Natural killer cell (primary cell): ENCODE measurements at regions not wholly inside any gene's neighbourhood (a gene's known extent, or its start where the extent isn't known, plus 50 kb on each side); places are given as distances from the start of the nearest gene placed in this dataset.

Experiments
- ATAC-seq, 3 donors: fragments of 150-1000 bp in 2 of 3; fragments of 200-7000 bp in 1 of 3; cut with Tn5 transposase; 1 replicate in 1 of 3; 2 replicates in 2 of 3; pipeline ENCODE4 v1.10.0; 2021; ENCODE audit warnings: mild to moderate bottlenecking in 2 of 3, moderate library complexity in 2 of 3
- DNase-seq, 2 donors: peaks; one replicate each; pipeline versions ENCODE4 v3.0.0 to v3.0.0-alpha.2; 2013 to 2021; ENCODE audit warnings: mixed read lengths in 1 of 2
- H3K27ac ChIP-seq: one replicate; pipeline ENCODE4 v1.5.1; 2013; ENCODE audit warnings: mild to moderate bottlenecking, low read length
- H3K27me3 ChIP-seq: one replicate; pipeline ENCODE4 v1.6.1; 2013; ENCODE audit warnings: low read length; ENCODE audit not compliant: control insufficient read depth, insufficient read depth
- H3K36me3 ChIP-seq: one replicate; pipeline ENCODE4 v1.6.1; 2013; ENCODE audit warnings: low read length; ENCODE audit not compliant: control insufficient read depth, insufficient read depth
- H3K4me1 ChIP-seq: one replicate; pipeline ENCODE4 v1.6.1; 2013; ENCODE audit warnings: low read length; ENCODE audit not compliant: control insufficient read depth, insufficient read depth
- H3K4me3 ChIP-seq: one replicate; pipeline ENCODE4 v1.5.1; 2013; ENCODE audit warnings: low read length
- H3K9me3 ChIP-seq: one replicate; pipeline ENCODE4 v1.6.1; 2013; ENCODE audit warnings: low read length; ENCODE audit not compliant: control insufficient read depth, insufficient read depth
- H3K27ac Mint-ChIP-seq, 2 donors: one replicate each; pipeline ENCODE4 v1.8.0; 2022; ENCODE audit warnings: mild to moderate bottlenecking in 2 of 2, mixed read lengths in 2 of 2, moderate library complexity in 1 of 2
- H3K27me3 Mint-ChIP-seq, 2 donors: one replicate each; pipeline ENCODE4 v1.8.0; 2022; ENCODE audit warnings: low read depth in 2 of 2, mixed read lengths in 2 of 2
- H3K36me3 Mint-ChIP-seq: one replicate; pipeline ENCODE4 v1.8.0; 2022; ENCODE audit warnings: mixed read lengths
- H3K4me1 Mint-ChIP-seq, 2 donors: one replicate each; pipeline ENCODE4 v1.8.0; 2022; ENCODE audit warnings: mixed read lengths in 2 of 2
- H3K4me3 Mint-ChIP-seq: one replicate; pipeline ENCODE4 v1.8.0; 2022; ENCODE audit warnings: mild to moderate bottlenecking, moderate library complexity, mixed read lengths
- H3K9me3 Mint-ChIP-seq, 2 donors: one replicate each; pipeline ENCODE4 v1.8.0; 2022; ENCODE audit warnings: mixed read lengths in 2 of 2
- CTCF ChIP-seq: fragments of 200-600 bp; IDR thresholded peaks from one replicate; pipeline ENCODE4 v1.8.0; 2022; ENCODE audit warnings: antibody characterized with exemption
- WGBS: methylation state at CpG from one replicate; pipeline ENCODE4 v1.1.7; 2013; ENCODE audit warnings: missing lambda C conversion rate; ENCODE audit not compliant: insufficient coverage; 5-methylcytosine and 5-hydroxymethylcytosine counted together
- intact Hi-C: fragments of 100-400 bp; cut with micrococcal nuclease; formaldehyde crosslinking; loops from one replicate; pipeline ENCODE4 v1.14.2; 2022

DNA sequence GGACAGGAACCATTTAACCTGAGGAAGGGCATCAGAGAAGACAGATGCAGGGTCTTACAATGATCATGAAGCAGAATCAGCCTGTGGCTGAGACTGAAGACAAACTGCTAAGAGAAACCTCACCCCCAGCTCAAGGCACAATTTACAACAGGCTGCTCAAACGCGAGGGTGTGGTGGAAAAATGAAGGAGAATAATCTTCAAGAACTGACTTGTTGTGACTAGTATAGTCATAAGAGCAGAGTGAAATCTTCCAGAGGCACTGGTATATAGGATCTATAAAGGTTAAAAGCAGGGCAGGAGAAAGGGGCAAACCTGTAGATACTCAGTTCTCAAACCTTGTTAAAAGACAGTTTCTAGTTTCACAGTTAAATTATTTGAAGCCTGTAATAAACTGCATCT lies 1155.8 kb upstream of the TMEFF2 start:
- ATAC-seq = no peak
- WGBS = 81% methylated on average over 2 of the region's 2 CpGs
- Histone ChIP-seq H3K9me3 (no peaks in the 10 kb centered on the region), H3K27me3 (no peaks in the 10 kb centered on the region), H3K4me3 (no peak overlapping the region), H3K36me3 (no peaks in the 10 kb centered on the region), H3K27ac (no peak overlapping the region), H3K4me1 (peaks cover 4% of the 10 kb centered on the region)
- DNase-seq = no peak
- H3K36me3 Mint-ChIP-seq = no peaks in the 10 kb centered on the region
- H3K9me3 Mint-ChIP-seq = peaks cover 0 to 3% of the 10 kb centered on the region in 2 donors
- peaks cover 0 to 5% of the 10 kb centered on the region in 2 donors for H3K4me1 Mint-ChIP-seq
- H3K27me3 Mint-ChIP-seq = no peaks in the 10 kb centered on the region
- intact Hi-C loops = no loop called here
- TF ChIP-seq CTCF = no peak
- no peak overlapping the region for H3K4me3 Mint-ChIP-seq
- H3K27ac Mint-ChIP-seq = no peak overlapping the region

DNA sequence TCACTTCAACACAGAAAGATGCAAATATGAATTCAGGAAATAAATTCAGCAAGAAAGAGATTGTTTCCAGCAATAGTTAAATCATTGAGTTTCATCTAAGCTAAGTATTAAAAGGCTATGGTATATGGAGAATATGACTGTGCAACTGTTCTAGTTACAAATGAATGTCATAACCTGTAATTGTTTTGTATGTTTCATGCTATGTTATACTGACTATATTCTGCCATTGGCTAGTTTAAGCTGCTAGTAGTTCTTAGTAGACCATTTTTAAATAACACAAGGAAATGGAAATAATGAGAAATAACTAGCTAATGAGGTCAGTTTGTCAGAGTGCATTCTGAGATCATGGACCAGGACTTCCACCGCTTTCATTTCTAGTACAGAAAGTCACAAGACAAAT lies 1154.9 kb upstream of the TMEFF2 start:
- H3K36me3 ChIP-seq = no peaks in the 10 kb centered on the region
- no peak overlapping the region for H3K4me3 Mint-ChIP-seq
- DNase-seq (no peak), ATAC-seq (no peak)
- no peak for TF ChIP-seq CTCF
- no peak overlapping the region for H3K27ac ChIP-seq
- H3K4me3 ChIP-seq = no peak overlapping the region
- H3K4me1 ChIP-seq = peaks cover 4% of the 10 kb centered on the region
- no peaks in the 10 kb centered on the region for H3K9me3 ChIP-seq
- H3K27me3 ChIP-seq = no peaks in the 10 kb centered on the region
- H3K36me3 Mint-ChIP-seq = no peaks in the 10 kb centered on the region
- intact Hi-C loops = no loop called here
- peaks cover 0 to 6% of the 10 kb centered on the region in 2 donors for H3K9me3 Mint-ChIP-seq
- 100% methylated on average over 1 of the region's 1 CpG for WGBS
- no peak overlapping the region for H3K27ac Mint-ChIP-seq
- no peaks in the 10 kb centered on the region for H3K27me3 Mint-ChIP-seq
- H3K4me1 Mint-ChIP-seq = peaks cover 0 to 5% of the 10 kb centered on the region in 2 donors

DNA sequence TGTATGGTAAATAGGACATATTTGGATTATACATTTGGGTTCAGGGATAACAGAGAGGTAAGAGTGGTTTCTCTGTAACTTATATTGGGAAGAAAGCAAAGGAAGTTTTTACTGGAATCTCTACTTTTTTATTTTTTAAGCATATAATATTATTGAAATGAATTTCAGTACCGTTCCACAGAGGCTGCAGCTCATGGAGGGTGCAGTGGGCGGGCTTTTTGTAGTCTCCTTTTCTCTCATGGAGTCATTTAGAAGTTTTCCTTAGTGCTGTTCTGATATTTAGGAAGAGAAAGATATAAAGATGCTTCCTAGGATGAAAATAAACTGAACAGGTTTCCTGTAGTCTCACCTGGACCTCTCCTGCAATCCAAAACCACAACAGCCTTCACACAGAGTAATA lies 1153.3 kb upstream of the TMEFF2 start:
- ATAC-seq (no peak), DNase-seq (no peak)
- no peaks in the 10 kb centered on the region for H3K36me3 Mint-ChIP-seq
- 58% methylated on average over 2 of the region's 2 CpGs for WGBS
- no peak for TF ChIP-seq CTCF
- no peaks in the 10 kb centered on the region for H3K27me3 ChIP-seq
- H3K4me1 Mint-ChIP-seq = peaks cover 0 to 5% of the 10 kb centered on the region in 2 donors
- no peak overlapping the region for H3K27ac ChIP-seq
- H3K4me3 ChIP-seq = peak overlapping the region; percentile 31
- no peaks in the 10 kb centered on the region for H3K27me3 Mint-ChIP-seq
- H3K4me3 Mint-ChIP-seq = peak overlapping the region; percentile 55
- no peaks in the 10 kb centered on the region for H3K36me3 ChIP-seq
- H3K9me3 Mint-ChIP-seq = peaks cover 0 to 6% of the 10 kb centered on the region in 2 donors
- no peaks in the 10 kb centered on the region for H3K9me3 ChIP-seq
- peaks cover 4% of the 10 kb centered on the region for H3K4me1 ChIP-seq
- intact Hi-C loops = no loop called here
- no peak overlapping the region for H3K27ac Mint-ChIP-seq

- TF ChIP-seq CTCF = no peak
- Histone ChIP-seq H3K27me3 (no peaks in the 10 kb centered on the region), H3K36me3 (no peaks in the 10 kb centered on the region), H3K4me3 (no peak overlapping the region), H3K4me1 (no peaks in the 10 kb centered on the region), H3K27ac (no peak overlapping the region), H3K9me3 (no peaks in the 10 kb centered on the region)
- Mint-ChIP-seq H3K9me3 (peaks cover 5 to 16% of the 10 kb centered on the region in 2 donors), H3K27me3 (no peaks in the 10 kb centered on the region), H3K27ac (no peak overlapping the region), H3K36me3 (no peaks in the 10 kb centered on the region), H3K4me3 (no peak overlapping the region), H3K4me1 (no peaks in the 10 kb centered on the region)
- intact Hi-C loops = no loop called here
- WGBS = no CpG with 5 or more reads among the region's 1 CpG
- ATAC-seq (no peak), DNase-seq (no peak)
Measured at GRCh38 chr2:193336781-193337180, 1142.0 kb upstream of the TMEFF2 start.
